ENCODE measurements at regions not wholly inside any gene's neighbourhood (a gene's known extent, or its start where the extent isn't known, plus 50 kb on each side); places are given as distances from the start of the nearest gene placed in this dataset.

DNA sequence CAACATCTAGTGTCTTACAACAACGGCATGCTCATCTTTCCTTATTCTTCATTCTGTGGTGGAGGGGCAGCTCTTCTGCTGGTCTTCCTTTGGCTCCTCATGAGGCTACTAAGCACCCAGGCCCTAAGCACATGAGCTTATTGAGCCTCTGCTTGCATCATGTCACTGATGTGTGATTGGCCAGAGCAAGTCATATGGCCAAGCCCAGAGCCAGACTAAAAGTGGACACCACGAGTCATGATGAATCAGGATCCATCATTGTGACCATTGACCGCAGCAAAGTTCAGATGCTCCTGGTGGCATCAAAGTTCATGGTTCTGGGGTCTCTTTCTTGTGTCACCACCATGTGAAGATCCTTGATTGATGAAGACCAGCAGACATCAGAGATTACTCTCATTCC lies 192.0 kb upstream of the FOXA2 start:
- no peak for TF ChIP-seq POU2F2 (IDR thresholded peaks at IDR 0.05; ENCODE audit: borderline replicate concordance, low read depth, low read length)
- TF ChIP-seq TBL1XR1 (IDR thresholded peaks at IDR 0.05; ENCODE audit: low read depth, low read length), result no peak
- TF ChIP-seq, protein P1, sequence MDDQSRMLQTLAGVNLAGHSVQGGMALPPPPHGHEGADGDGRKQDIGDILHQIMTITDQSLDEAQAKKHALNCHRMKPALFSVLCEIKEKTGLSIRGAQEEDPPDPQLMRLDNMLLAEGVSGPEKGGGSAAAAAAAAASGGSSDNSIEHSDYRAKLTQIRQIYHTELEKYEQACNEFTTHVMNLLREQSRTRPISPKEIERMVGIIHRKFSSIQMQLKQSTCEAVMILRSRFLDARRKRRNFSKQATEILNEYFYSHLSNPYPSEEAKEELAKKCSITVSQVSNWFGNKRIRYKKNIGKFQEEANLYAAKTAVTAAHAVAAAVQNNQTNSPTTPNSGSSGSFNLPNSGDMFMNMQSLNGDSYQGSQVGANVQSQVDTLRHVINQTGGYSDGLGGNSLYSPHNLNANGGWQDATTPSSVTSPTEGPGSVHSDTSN (IDR thresholded peaks at IDR 0.05; ENCODE audit: insufficient replicate concordance, low read depth, low read length), result no peak
- TF ChIP-seq NFIC (IDR thresholded peaks at IDR 0.05; ENCODE audit: low read depth, low read length), result no peak
- TF ChIP-seq, protein P2, sequence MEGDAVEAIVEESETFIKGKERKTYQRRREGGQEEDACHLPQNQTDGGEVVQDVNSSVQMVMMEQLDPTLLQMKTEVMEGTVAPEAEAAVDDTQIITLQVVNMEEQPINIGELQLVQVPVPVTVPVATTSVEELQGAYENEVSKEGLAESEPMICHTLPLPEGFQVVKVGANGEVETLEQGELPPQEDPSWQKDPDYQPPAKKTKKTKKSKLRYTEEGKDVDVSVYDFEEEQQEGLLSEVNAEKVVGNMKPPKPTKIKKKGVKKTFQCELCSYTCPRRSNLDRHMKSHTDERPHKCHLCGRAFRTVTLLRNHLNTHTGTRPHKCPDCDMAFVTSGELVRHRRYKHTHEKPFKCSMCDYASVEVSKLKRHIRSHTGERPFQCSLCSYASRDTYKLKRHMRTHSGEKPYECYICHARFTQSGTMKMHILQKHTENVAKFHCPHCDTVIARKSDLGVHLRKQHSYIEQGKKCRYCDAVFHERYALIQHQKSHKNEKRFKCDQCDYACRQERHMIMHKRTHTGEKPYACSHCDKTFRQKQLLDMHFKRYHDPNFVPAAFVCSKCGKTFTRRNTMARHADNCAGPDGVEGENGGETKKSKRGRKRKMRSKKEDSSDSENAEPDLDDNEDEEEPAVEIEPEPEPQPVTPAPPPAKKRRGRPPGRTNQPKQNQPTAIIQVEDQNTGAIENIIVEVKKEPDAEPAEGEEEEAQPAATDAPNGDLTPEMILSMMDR (IDR thresholded peaks at IDR 0.05 in 2 of 3, conservative IDR thresholded peaks at IDR 0.05 in 1 of 3; ENCODE audit: control insufficient read depth in 2 of 3, extremely low read depth in 1 of 3, insufficient read depth in 1 of 3, low read depth in 3 of 3, low read length in 3 of 3), result no peak
- TF ChIP-seq, protein P3, sequence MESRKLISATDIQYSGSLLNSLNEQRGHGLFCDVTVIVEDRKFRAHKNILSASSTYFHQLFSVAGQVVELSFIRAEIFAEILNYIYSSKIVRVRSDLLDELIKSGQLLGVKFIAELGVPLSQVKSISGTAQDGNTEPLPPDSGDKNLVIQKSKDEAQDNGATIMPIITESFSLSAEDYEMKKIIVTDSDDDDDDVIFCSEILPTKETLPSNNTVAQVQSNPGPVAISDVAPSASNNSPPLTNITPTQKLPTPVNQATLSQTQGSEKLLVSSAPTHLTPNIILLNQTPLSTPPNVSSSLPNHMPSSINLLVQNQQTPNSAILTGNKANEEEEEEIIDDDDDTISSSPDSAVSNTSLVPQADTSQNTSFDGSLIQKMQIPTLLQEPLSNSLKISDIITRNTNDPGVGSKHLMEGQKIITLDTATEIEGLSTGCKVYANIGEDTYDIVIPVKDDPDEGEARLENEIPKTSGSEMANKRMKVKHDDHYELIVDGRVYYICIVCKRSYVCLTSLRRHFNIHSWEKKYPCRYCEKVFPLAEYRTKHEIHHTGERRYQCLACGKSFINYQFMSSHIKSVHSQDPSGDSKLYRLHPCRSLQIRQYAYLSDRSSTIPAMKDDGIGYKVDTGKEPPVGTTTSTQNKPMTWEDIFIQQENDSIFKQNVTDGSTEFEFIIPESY (IDR thresholded peaks at IDR 0.05), result no peak
- no peak for TF ChIP-seq EZH2 (IDR thresholded peaks at IDR 0.05; ENCODE audit: borderline replicate concordance, control insufficient read depth, low read depth, low read length)
- no peak for TF ChIP-seq GATAD2B (conservative IDR thresholded peaks at IDR 0.05; ENCODE audit: low read depth)

All from GM12878 (cell line).